Activated CD8-positive, alpha-beta T cell treated with anti-CD3 and anti-CD28 coated beads for 36 hours (primary cell): ENCODE measurements at regions not wholly inside any gene's neighbourhood (a gene's known extent, or its start where the extent isn't known, plus 50 kb on each side); places are given as distances from the start of the nearest gene placed in this dataset.
"Not testable (repeated sequence)": the region's sequence is repeated elsewhere in the genome, so short reads cannot be mapped to it uniquely, and the experiment has no call there.

Experiments
- ATAC-seq: fragments of 200-7000 bp; cut with Tn5 transposase; one replicate; pipeline ENCODE4 v1.10.0; 2021; ENCODE audit warnings: mild to moderate bottlenecking, moderate library complexity
- CTCF ChIA-PET: fragments of 350-600 bp; sonication (Branson Sonifier 250); formaldehyde crosslinking; loops from one replicate; lab custom pipeline; 2021; ENCODE audit warnings: antibody characterized with exemption; lab: Charles Lee
- POLR2A ChIA-PET: fragments of 350-600 bp; sonication (Branson Sonifier 250); formaldehyde crosslinking; loops from one replicate; lab custom pipeline; 2021; ENCODE audit warnings: antibody characterized with exemption; lab: Charles Lee
- DNase-seq: peaks from one replicate; pipeline ENCODE4 v3.0.0-alpha.2; 2020
- H3K27ac Mint-ChIP-seq: one replicate; pipeline ENCODE4 v1.8.0; 2021; ENCODE audit warnings: mild to moderate bottlenecking, mixed read lengths
- H3K27me3 Mint-ChIP-seq: one replicate; pipeline ENCODE4 v1.8.0; 2021; ENCODE audit warnings: mixed read lengths
- H3K36me3 Mint-ChIP-seq: one replicate; pipeline ENCODE4 v1.8.0; 2021; ENCODE audit warnings: low read depth, mixed read lengths
- H3K4me1 Mint-ChIP-seq: one replicate; pipeline ENCODE4 v1.8.0; 2021; ENCODE audit warnings: low read depth, mixed read lengths
- H3K4me3 Mint-ChIP-seq: one replicate; pipeline ENCODE4 v1.8.0; 2021; ENCODE audit warnings: mild to moderate bottlenecking, moderate library complexity, mixed read lengths
- H3K9me3 Mint-ChIP-seq: one replicate; pipeline ENCODE4 v1.8.0; 2021; ENCODE audit warnings: mixed read lengths
- CTCF ChIP-seq: fragments of 200-600 bp; IDR thresholded peaks from one replicate; pipeline ENCODE4 v1.8.0; 2022; ENCODE audit warnings: antibody characterized with exemption, mild to moderate bottlenecking
- intact Hi-C: fragments of 100-400 bp; cut with micrococcal nuclease; formaldehyde crosslinking; loops from one replicate; pipeline ENCODE4 v1.10.0; 2022

- no peaks in the 10 kb centered on the region for H3K27me3 Mint-ChIP-seq
- H3K4me3 Mint-ChIP-seq, result no peak overlapping the region
- TF ChIP-seq CTCF, result no peak
- H3K36me3 Mint-ChIP-seq, result no peaks in the 10 kb centered on the region
- no peaks in the 10 kb centered on the region for H3K4me1 Mint-ChIP-seq
- intact Hi-C loops, result no loop called here
- ChIA-PET CTCF (no interaction called here), POLR2A (no interaction called here)
- no peak for ATAC-seq
- H3K9me3 Mint-ChIP-seq, result no peaks in the 10 kb centered on the region
- H3K27ac Mint-ChIP-seq, result no peak overlapping the region
- DNase-seq, result no peak
These were observed 952.5 kb upstream of the FAT3 start for GRCh38 chr11:91272089-91272488.

GRCh38 chr11:91268512-91269295 lies 955.9 kb upstream of the FAT3 start:
- intact Hi-C loops, H3K27ac Mint-ChIP-seq, DNase-seq, ATAC-seq, H3K27me3 Mint-ChIP-seq, H3K36me3 Mint-ChIP-seq, H3K4me1 Mint-ChIP-seq, CTCF ChIA-PET, H3K9me3 Mint-ChIP-seq, POLR2A ChIA-PET, H3K4me3 Mint-ChIP-seq: not testable (repeated sequence)

GRCh38 chr11:91265946-91266345 lies 958.7 kb upstream of the FAT3 start:
- Mint-ChIP-seq H3K9me3 (peaks cover 3% of the 10 kb centered on the region), H3K36me3 (no peaks in the 10 kb centered on the region), H3K27me3 (no peaks in the 10 kb centered on the region), H3K27ac (no peak overlapping the region), H3K4me1 (no peaks in the 10 kb centered on the region), H3K4me3 (no peak overlapping the region)
- no peak for TF ChIP-seq CTCF
- POLR2A ChIA-PET, result no interaction called here
- no peak for DNase-seq
- ATAC-seq, result no peak
- CTCF ChIA-PET, result interaction anchor here (0.6 kb wide), 1 partner anchor 123 kb away, joined by 3 read pairs; no protein-coding TSS in a partner anchor
- intact Hi-C loops, result no loop called here

GRCh38 chr11:91264481-91264880 lies 960.1 kb upstream of the FAT3 start:
- H3K36me3 Mint-ChIP-seq, result no peaks in the 10 kb centered on the region
- intact Hi-C loops, result no loop called here
- DNase-seq, result no peak
- no peak for TF ChIP-seq CTCF
- ChIA-PET CTCF (no interaction called here), POLR2A (no interaction called here)
- ATAC-seq, result no peak
- H3K27ac Mint-ChIP-seq, result no peak overlapping the region
- H3K4me1 Mint-ChIP-seq, result no peaks in the 10 kb centered on the region
- H3K9me3 Mint-ChIP-seq, result peaks cover 3% of the 10 kb centered on the region
- no peak overlapping the region for H3K4me3 Mint-ChIP-seq
- H3K27me3 Mint-ChIP-seq, result no peaks in the 10 kb centered on the region

GRCh38 chr11:91263496-91264365 lies 960.9 kb upstream of the FAT3 start:
- TF ChIP-seq CTCF, result no peak
- H3K9me3 Mint-ChIP-seq, result peaks cover 3% of the 10 kb centered on the region
- no peaks in the 10 kb centered on the region for H3K36me3 Mint-ChIP-seq
- H3K4me1 Mint-ChIP-seq, result no peaks in the 10 kb centered on the region
- H3K27ac Mint-ChIP-seq, result no peak overlapping the region
- intact Hi-C loops, result no loop called here
- ChIA-PET POLR2A (no interaction called here), CTCF (no interaction called here)
- DNase-seq, result no peak
- ATAC-seq, result no peak
- no peak overlapping the region for H3K4me3 Mint-ChIP-seq
- no peaks in the 10 kb centered on the region for H3K27me3 Mint-ChIP-seq
